Right lobe of liver (tissue), 4 donors: ENCODE measurements at regions not wholly inside any gene's neighbourhood (a gene's known extent, or its start where the extent isn't known, plus 50 kb on each side); places are given as distances from the start of the nearest gene placed in this dataset.

ENCODE experiments used
- POLR2A ChIP-seq: fragments of 450-650 bp; IDR thresholded peaks from one replicate; pipeline ENCODE4 v1.6.1; 2017; ENCODE audit warnings: antibody characterized with exemption, mild to moderate bottlenecking
- TF ChIP-seq, protein P1 (sequence below), 4 donors: fragments of 200-600 bp in 3 of 4; fragments of 450-650 bp in 1 of 4; IDR thresholded peaks; one replicate each; pipeline versions ENCODE4 v1.5.1 to v1.8.0; 2016 to 2022; ENCODE audit warnings: antibody characterized with exemption in 4 of 4, mild to moderate bottlenecking in 2 of 4
- donor health status: DM: no; HTN: no; CAD: no.
- donor health status: DM: no; HTN: no; CAD: no.
- donor health status: DM: no; HTN: yes; CAD: no.

- TF ChIP-seq, protein P1, sequence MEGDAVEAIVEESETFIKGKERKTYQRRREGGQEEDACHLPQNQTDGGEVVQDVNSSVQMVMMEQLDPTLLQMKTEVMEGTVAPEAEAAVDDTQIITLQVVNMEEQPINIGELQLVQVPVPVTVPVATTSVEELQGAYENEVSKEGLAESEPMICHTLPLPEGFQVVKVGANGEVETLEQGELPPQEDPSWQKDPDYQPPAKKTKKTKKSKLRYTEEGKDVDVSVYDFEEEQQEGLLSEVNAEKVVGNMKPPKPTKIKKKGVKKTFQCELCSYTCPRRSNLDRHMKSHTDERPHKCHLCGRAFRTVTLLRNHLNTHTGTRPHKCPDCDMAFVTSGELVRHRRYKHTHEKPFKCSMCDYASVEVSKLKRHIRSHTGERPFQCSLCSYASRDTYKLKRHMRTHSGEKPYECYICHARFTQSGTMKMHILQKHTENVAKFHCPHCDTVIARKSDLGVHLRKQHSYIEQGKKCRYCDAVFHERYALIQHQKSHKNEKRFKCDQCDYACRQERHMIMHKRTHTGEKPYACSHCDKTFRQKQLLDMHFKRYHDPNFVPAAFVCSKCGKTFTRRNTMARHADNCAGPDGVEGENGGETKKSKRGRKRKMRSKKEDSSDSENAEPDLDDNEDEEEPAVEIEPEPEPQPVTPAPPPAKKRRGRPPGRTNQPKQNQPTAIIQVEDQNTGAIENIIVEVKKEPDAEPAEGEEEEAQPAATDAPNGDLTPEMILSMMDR (IDR thresholded peaks at IDR 0.05): no peak
- TF ChIP-seq POLR2A: no peak
Measured at GRCh38 chr10:111485767-111486166, 408.9 kb downstream of the ADRA2A start.
